ENCODE measurements at regions not wholly inside any gene's neighbourhood (a gene's known extent, or its start where the extent isn't known, plus 50 kb on each side); places are given as distances from the start of the nearest gene placed in this dataset.

- TF ChIP-seq ATOH8 (CRISPR knock-in tag; IDR thresholded peaks at IDR 0.05; ENCODE audit: low read depth) (no peak), ESRRA (IDR thresholded peaks at IDR 0.05; ENCODE audit: borderline replicate concordance, low read length) (no peak), JUN (IDR thresholded peaks at IDR 0.05) (no peak), CBX2 (IDR thresholded peaks at IDR 0.05; ENCODE audit: borderline replicate concordance, low read depth) (no peak), HOXB5 (CRISPR knock-in tag; IDR thresholded peaks at IDR 0.05) (no peak)
Measured at GRCh38 chr3:16084887-16085286, 89.6 kb upstream of the GALNT15 start.
